ENCODE measurements at regions not wholly inside any gene's neighbourhood (a gene's known extent, or its start where the extent isn't known, plus 50 kb on each side); places are given as distances from the start of the nearest gene placed in this dataset.

- Histone ChIP-seq H3K9me3 (ENCODE audit: control insufficient read depth in 1 of 2, insufficient read depth in 1 of 2, low read length in 2 of 2) (peaks cover 4 to 6% of the 10 kb centered on the region in 2 experiments), H3K27ac (ENCODE audit: low read depth in 1 of 2, low read length in 2 of 2) (no peak overlapping the region), H3K4me3 (ENCODE audit: low read length) (no peak overlapping the region), H3K27me3 (ENCODE audit: control insufficient read depth in 1 of 2, insufficient read depth in 2 of 2, low read length in 2 of 2) (no peaks in the 10 kb centered on the region), H3K4me1 (ENCODE audit: insufficient read depth, low read length) (no peaks in the 10 kb centered on the region), H3K36me3 (ENCODE audit: insufficient read depth, low read length) (no peaks in the 10 kb centered on the region)
- intact Hi-C loops (cut with DNase I, micrococcal nuclease) = no loop called here
- Mint-ChIP-seq H3K9me3 (peaks cover 12% of the 10 kb centered on the region), H3K4me3 (no peak overlapping the region), H3K4me1 (ENCODE audit: low read depth) (no peaks in the 10 kb centered on the region), H3K36me3 (ENCODE audit: low read depth) (no peaks in the 10 kb centered on the region), H3K27me3 (no peaks in the 10 kb centered on the region), H3K27ac (no peak overlapping the region)
- POLR2A ChIA-PET = no interaction called here
- CTCF ChIA-PET = no interaction called here
- no peak for TF ChIP-seq CTCF (IDR thresholded peaks at IDR 0.05)
- ATAC-seq (ENCODE audit: poor library complexity) = no peak
- no peak for DNase-seq
Measured at GRCh38 chr7:125459038-125459437, 529.4 kb upstream of the POT1 start.

GRCh38 chr7:125450749-125451148, 521.1 kb upstream of the POT1 start:
- no peak overlapping the region for H3K27ac ChIP-seq (ENCODE audit: low read depth in 1 of 2, low read length in 2 of 2)
- ATAC-seq (ENCODE audit: poor library complexity) = no peak
- H3K9me3 ChIP-seq (ENCODE audit: control insufficient read depth in 1 of 2, insufficient read depth in 1 of 2, low read length in 2 of 2) = peaks cover 0 to 5% of the 10 kb centered on the region in 2 experiments
- H3K27me3 ChIP-seq (ENCODE audit: control insufficient read depth in 1 of 2, insufficient read depth in 2 of 2, low read length in 2 of 2) = no peaks in the 10 kb centered on the region
- Mint-ChIP-seq H3K9me3 (peaks cover 2% of the 10 kb centered on the region), H3K27me3 (no peaks in the 10 kb centered on the region), H3K4me3 (no peak overlapping the region), H3K27ac (no peak overlapping the region), H3K4me1 (ENCODE audit: low read depth) (no peaks in the 10 kb centered on the region), H3K36me3 (ENCODE audit: low read depth) (no peaks in the 10 kb centered on the region)
- no peak for TF ChIP-seq CTCF (IDR thresholded peaks at IDR 0.05)
- intact Hi-C loops (cut with DNase I, micrococcal nuclease) = no loop called here
- no peaks in the 10 kb centered on the region for H3K4me1 ChIP-seq (ENCODE audit: insufficient read depth, low read length)
- no peak overlapping the region for H3K4me3 ChIP-seq (ENCODE audit: low read length)
- H3K36me3 ChIP-seq (ENCODE audit: insufficient read depth, low read length) = no peaks in the 10 kb centered on the region
- ChIA-PET POLR2A (no interaction called here), CTCF (no interaction called here)
- DNase-seq = no peak

- no peaks in the 10 kb centered on the region for H3K27me3 ChIP-seq (ENCODE audit: control insufficient read depth in 1 of 2, insufficient read depth in 2 of 2, low read length in 2 of 2)
- peaks cover 0 to 6% of the 10 kb centered on the region in 2 experiments for H3K9me3 ChIP-seq (ENCODE audit: control insufficient read depth in 1 of 2, insufficient read depth in 1 of 2, low read length in 2 of 2)
- Mint-ChIP-seq H3K36me3 (ENCODE audit: low read depth) (no peaks in the 10 kb centered on the region), H3K4me3 (no peak overlapping the region), H3K27me3 (no peaks in the 10 kb centered on the region), H3K27ac (no peak overlapping the region), H3K9me3 (peaks cover 2% of the 10 kb centered on the region), H3K4me1 (ENCODE audit: low read depth) (no peaks in the 10 kb centered on the region)
- CTCF ChIA-PET = no interaction called here
- no peaks in the 10 kb centered on the region for H3K36me3 ChIP-seq (ENCODE audit: insufficient read depth, low read length)
- no peak overlapping the region for H3K27ac ChIP-seq (ENCODE audit: low read depth in 1 of 2, low read length in 2 of 2)
- DNase-seq = no peak
- H3K4me3 ChIP-seq (ENCODE audit: low read length) = no peak overlapping the region
- no peak for ATAC-seq (ENCODE audit: poor library complexity)
- POLR2A ChIA-PET = no interaction called here
- intact Hi-C loops (cut with DNase I, micrococcal nuclease) = no loop called here
- H3K4me1 ChIP-seq (ENCODE audit: insufficient read depth, low read length) = no peaks in the 10 kb centered on the region
- no peak for TF ChIP-seq CTCF (IDR thresholded peaks at IDR 0.05)
Measured at GRCh38 chr7:125445836-125446235, 516.2 kb upstream of the POT1 start.

Data from CD4-positive, alpha-beta T cell (primary cell).